ENCODE measurements at regions not wholly inside any gene's neighbourhood (a gene's known extent, or its start where the extent isn't known, plus 50 kb on each side); places are given as distances from the start of the nearest gene placed in this dataset.

GRCh38 chr1:57782357-57782756 lies 358.5 kb upstream of the DAB1 start (continued):
- TF ChIP-seq E4F1 (IDR thresholded peaks at IDR 0.05; ENCODE audit: borderline replicate concordance, partially characterized antibody) (no peak), CUX1 (IDR thresholded peaks at IDR 0.05; ENCODE audit: insufficient replicate concordance, low read depth, low read length) (no peak), ZBTB40 (IDR thresholded peaks at IDR 0.05; ENCODE audit: borderline replicate concordance) (no peak), SMAD5 (IDR thresholded peaks at IDR 0.05; ENCODE audit: low read depth) (no peak), POLR2AphosphoS2 (IDR thresholded peaks at IDR 0.05; ENCODE audit: low read depth, low read length) (no peak), ZBTB4 (CRISPR knock-in tag; IDR thresholded peaks at IDR 0.05) (no peak), TARDBP (IDR thresholded peaks at IDR 0.05; ENCODE audit: borderline replicate concordance) (no peak), KDM1A (IDR thresholded peaks at IDR 0.05; ENCODE audit: borderline replicate concordance) (no peak), CHD2 (IDR thresholded peaks at IDR 0.05; ENCODE audit: borderline replicate concordance, low read depth, low read length) (no peak), JUNB (IDR thresholded peaks at IDR 0.05) (no peak), STAT3 (IDR thresholded peaks at IDR 0.05; ENCODE audit: low read depth, low read length) (no peak), TCF12 (IDR thresholded peaks at IDR 0.05; ENCODE audit: low read depth, low read length) (no peak)

Measured in GM12878 (cell line).